ENCODE measurements at regions not wholly inside any gene's neighbourhood (a gene's known extent, or its start where the extent isn't known, plus 50 kb on each side); places are given as distances from the start of the nearest gene placed in this dataset.

DNA sequence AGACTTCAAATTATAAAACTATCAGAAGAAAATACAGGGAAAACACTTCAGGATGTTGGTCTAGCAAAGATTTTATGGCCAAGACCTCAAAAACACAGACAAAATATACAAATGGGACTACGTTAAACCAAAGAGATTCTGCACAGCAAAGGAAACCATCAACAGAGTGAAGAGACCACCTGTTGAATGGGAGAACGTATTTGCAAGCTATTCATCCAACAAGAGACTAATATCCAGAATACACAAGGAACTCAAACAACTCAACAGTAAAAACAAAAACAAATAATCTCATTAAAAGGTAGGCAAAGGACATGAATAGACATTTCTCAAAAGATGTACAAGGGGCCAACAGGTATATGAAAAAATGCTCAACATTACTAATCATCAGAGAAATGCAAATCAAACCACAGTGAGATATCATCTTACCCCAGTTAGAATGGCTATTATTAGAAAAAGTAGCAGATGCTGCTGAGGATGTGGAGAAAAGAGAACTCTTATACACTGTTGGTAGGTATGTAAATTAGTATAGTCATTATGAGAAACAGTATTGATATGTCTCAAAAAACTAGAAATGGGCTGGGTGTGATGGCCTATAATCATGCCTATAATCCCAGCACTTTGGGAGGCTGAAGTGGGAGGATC lies 112.6 kb downstream of the LRIG2 start:
- Histone ChIP-seq H3K9me3 (peaks cover 8% of the 10 kb centered on the region), H3K4me1 (no peaks in the 10 kb centered on the region), H3K27ac (no peak overlapping the region), H3K4me3 (no peak overlapping the region), H3K36me3 (ENCODE audit: insufficient read depth in 1 of 2, low read depth in 1 of 2) (no peaks in the 10 kb centered on the region), H3K27me3 (ENCODE audit: insufficient read depth in 3 of 3, low read length in 2 of 3) (no peaks in the 10 kb centered on the region)
- 69 to 72% (median 71%) methylated on average over 2 of the region's 2 CpGs for WGBS, 3 donors
- intact Hi-C loops (cut with DNase I), result no loop called here
- ATAC-seq, result no peak
- no peak for DNase-seq
- TF ChIP-seq, protein P1, sequence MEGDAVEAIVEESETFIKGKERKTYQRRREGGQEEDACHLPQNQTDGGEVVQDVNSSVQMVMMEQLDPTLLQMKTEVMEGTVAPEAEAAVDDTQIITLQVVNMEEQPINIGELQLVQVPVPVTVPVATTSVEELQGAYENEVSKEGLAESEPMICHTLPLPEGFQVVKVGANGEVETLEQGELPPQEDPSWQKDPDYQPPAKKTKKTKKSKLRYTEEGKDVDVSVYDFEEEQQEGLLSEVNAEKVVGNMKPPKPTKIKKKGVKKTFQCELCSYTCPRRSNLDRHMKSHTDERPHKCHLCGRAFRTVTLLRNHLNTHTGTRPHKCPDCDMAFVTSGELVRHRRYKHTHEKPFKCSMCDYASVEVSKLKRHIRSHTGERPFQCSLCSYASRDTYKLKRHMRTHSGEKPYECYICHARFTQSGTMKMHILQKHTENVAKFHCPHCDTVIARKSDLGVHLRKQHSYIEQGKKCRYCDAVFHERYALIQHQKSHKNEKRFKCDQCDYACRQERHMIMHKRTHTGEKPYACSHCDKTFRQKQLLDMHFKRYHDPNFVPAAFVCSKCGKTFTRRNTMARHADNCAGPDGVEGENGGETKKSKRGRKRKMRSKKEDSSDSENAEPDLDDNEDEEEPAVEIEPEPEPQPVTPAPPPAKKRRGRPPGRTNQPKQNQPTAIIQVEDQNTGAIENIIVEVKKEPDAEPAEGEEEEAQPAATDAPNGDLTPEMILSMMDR (IDR thresholded peaks at IDR 0.05), result no peak

DNA sequence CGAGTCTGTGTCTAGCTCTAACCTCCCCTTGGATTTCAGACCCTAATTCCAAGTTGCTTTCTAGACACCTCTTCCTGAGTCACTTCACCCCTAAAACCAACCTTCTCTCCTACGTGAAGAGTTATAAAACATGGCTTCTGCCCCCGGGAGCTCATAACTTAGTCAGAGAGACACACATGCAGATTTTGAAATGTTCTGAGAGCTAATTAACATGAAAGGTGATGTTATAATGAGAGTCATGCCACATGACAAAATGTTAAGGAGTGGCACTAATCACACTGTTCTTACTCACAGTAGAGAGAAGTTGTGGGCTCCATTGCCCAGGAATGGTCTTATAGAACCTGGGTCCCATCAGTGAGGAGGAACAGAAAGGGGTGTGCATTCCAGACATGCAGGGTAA lies 117.1 kb downstream of the LRIG2 start:
- H3K4me3 ChIP-seq, result no peak overlapping the region
- H3K4me1 ChIP-seq, result no peaks in the 10 kb centered on the region
- no peak overlapping the region for H3K27ac ChIP-seq
- no peaks in the 10 kb centered on the region for H3K36me3 ChIP-seq (ENCODE audit: insufficient read depth in 1 of 2, low read depth in 1 of 2)
- H3K27me3 ChIP-seq (ENCODE audit: insufficient read depth in 3 of 3, low read length in 2 of 3), result peaks cover 0 to 1% (median 0%) of the 10 kb centered on the region in 3 donors
- peaks cover 1% of the 10 kb centered on the region for H3K9me3 ChIP-seq
- WGBS, 3 donors, result 74 to 85% (median 77%) methylated on average over 3 of the region's 3 CpGs
- intact Hi-C loops (cut with DNase I), result no loop called here
- DNase-seq (no peak), ATAC-seq (no peak)
- TF ChIP-seq, protein P1 (IDR thresholded peaks at IDR 0.05), result no peak

DNA sequence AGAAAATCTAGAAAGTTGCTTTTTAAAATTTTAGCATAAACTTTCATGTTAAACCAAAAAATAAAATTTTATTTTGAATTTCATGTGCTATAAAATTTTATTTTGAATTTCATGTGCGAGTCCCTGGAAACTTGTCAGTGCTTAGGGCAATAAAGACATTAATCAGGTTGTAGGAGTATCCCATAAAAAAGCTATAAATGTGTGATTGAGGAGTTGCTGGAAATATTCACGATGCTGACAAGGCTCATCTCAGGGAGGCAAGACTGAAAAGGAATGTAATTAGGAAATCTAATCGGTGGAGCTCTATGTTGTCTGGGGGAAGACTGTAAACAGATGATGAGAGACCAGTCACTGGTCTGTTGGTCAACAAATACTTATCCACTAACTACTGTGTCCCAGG lies 117.9 kb downstream of the LRIG2 start:
- H3K9me3 ChIP-seq, result no peaks in the 10 kb centered on the region
- H3K4me1 ChIP-seq, result no peaks in the 10 kb centered on the region
- H3K27me3 ChIP-seq (ENCODE audit: insufficient read depth in 3 of 3, low read length in 2 of 3), result peaks cover 0 to 1% (median 0%) of the 10 kb centered on the region in 3 donors
- H3K36me3 ChIP-seq (ENCODE audit: insufficient read depth in 1 of 2, low read depth in 1 of 2), result no peaks in the 10 kb centered on the region
- no peak for ATAC-seq
- no peak for DNase-seq
- H3K4me3 ChIP-seq, result no peak overlapping the region
- TF ChIP-seq, protein P1 (IDR thresholded peaks at IDR 0.05), result no peak
- intact Hi-C loops (cut with DNase I), result no loop called here
- WGBS, 3 donors, result 71 to 80% (median 71%) methylated on average over 3 of the region's 3 CpGs
- H3K27ac ChIP-seq, result no peak overlapping the region

DNA sequence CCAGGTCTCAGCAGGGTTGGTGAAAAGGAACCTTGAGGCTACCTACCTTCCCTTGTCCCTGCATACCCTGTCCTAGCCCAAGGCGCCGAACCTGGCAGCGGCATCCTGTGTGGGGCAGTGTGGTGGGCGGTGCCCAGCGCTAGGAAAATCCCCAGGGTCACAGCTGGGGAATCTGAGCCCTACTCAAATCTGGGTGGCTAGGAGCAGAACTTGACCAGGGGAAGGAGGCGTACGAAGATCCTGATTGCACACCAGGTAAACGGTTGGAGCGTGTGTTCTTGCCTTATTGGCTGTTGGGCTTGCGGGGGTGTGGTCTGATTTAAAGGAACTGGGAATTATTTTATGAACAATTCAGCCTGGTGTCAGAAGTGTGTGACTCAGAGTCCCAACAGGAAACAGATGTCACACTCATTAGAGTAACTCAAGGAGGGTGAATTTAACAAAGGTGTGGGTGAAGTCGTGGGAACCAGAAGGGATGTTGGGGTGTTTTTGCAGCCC lies 118.6 kb downstream of the LRIG2 start:
- no peaks in the 10 kb centered on the region for H3K36me3 ChIP-seq (ENCODE audit: insufficient read depth in 1 of 2, low read depth in 1 of 2)
- no peak overlapping the region for H3K27ac ChIP-seq
- peaks cover 0 to 1% (median 0%) of the 10 kb centered on the region in 3 donors for H3K27me3 ChIP-seq (ENCODE audit: insufficient read depth in 3 of 3, low read length in 2 of 3)
- ATAC-seq (no peak), DNase-seq (no peak)
- 79 to 80% (median 79%) methylated on average over 11 of the region's 11 CpGs for WGBS, 3 donors
- H3K4me1 ChIP-seq, result no peaks in the 10 kb centered on the region
- intact Hi-C loops (cut with DNase I), result no loop called here
- no peak overlapping the region for H3K4me3 ChIP-seq
- no peaks in the 10 kb centered on the region for H3K9me3 ChIP-seq
- TF ChIP-seq, protein P1 (IDR thresholded peaks at IDR 0.05), result no peak

DNA sequence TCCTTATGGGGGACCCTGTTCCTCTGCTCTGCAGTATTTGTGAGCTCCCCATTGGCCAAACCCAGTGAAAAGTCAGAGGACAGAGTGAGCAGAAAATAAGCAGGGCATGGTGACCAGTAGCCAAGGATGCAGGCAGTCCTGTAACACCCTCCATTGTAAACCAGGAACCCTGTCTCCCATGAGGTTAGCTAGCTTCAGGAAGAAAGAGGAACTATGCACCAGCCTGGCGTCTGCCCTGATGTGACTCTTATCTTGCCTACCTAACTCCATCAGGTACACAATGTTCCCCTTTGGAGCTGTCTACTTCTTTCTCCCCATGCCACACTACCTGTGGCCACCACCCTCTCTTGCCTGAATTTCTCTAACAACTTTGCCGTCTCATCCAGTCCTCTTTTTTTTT lies 119.2 kb downstream of the LRIG2 start:
- no peak overlapping the region for H3K27ac ChIP-seq
- no peaks in the 10 kb centered on the region for H3K9me3 ChIP-seq
- DNase-seq (no peak), ATAC-seq (no peak)
- intact Hi-C loops (cut with DNase I), result no loop called here
- WGBS, 3 donors, result 77 to 100% (median 81%) methylated on average over 2 of the region's 2 CpGs
- H3K4me3 ChIP-seq, result no peak overlapping the region
- no peaks in the 10 kb centered on the region for H3K36me3 ChIP-seq (ENCODE audit: insufficient read depth in 1 of 2, low read depth in 1 of 2)
- peaks cover 0 to 1% (median 0%) of the 10 kb centered on the region in 3 donors for H3K27me3 ChIP-seq (ENCODE audit: insufficient read depth in 3 of 3, low read length in 2 of 3)
- TF ChIP-seq, protein P1 (IDR thresholded peaks at IDR 0.05), result no peak
- no peaks in the 10 kb centered on the region for H3K4me1 ChIP-seq

Data from psoas muscle (tissue), 7 donors.